HUDEP-2 (cell line): ENCODE measurements at regions not wholly inside any gene's neighbourhood (a gene's known extent, or its start where the extent isn't known, plus 50 kb on each side); places are given as distances from the start of the nearest gene placed in this dataset.
"Not testable (repeated sequence)": the region's sequence is repeated elsewhere in the genome, so short reads cannot be mapped to it uniquely, and the experiment has no call there.

Experiments
- DNase-seq, 76 experiments: peaks; one replicate each; lab custom pipeline; 2025; ENCODE audit not compliant: unreplicated experiment in 76 of 76; lab: John Stamatoyannopoulos, UW

GRCh38 chr4:72887152-72887551 lies 182.4 kb downstream of the COX18 start:
- no peak for DNase-seq

- no peak for DNase-seq
Measured at GRCh38 chr4:72886602-72887001, 182.9 kb downstream of the COX18 start.

GRCh38 chr4:72884225-72884624 lies 185.3 kb downstream of the COX18 start:
- not testable (repeated sequence) for DNase-seq

- DNase-seq = no peak
Measured at GRCh38 chr4:72876946-72877345, 192.6 kb downstream of the COX18 start.

GRCh38 chr4:72875545-72875944 lies 194.0 kb downstream of the COX18 start:
- DNase-seq = no peak

GRCh38 chr4:72875138-72875537 lies 194.4 kb downstream of the COX18 start:
- DNase-seq = no peak

GRCh38 chr4:72864898-72865297 lies 204.6 kb downstream of the COX18 start:
- DNase-seq = no peak

GRCh38 chr4:72864277-72864676 lies 205.2 kb downstream of the COX18 start:
- DNase-seq = not testable (repeated sequence)

GRCh38 chr4:72860766-72861165 lies 208.8 kb downstream of the COX18 start:
- DNase-seq = no peak

- no peak for DNase-seq
Measured at GRCh38 chr4:72858328-72858727, 211.2 kb downstream of the COX18 start.

- DNase-seq = no peak
Measured at GRCh38 chr4:72857787-72858186, 211.7 kb downstream of the COX18 start.

GRCh38 chr4:72857216-72857615 lies 212.3 kb downstream of the COX18 start:
- no peak for DNase-seq

- peak in 8 of 76 experiments; percentile 1 to 30 (median 6) for DNase-seq
Measured at GRCh38 chr4:72846280-72847111, 223.0 kb downstream of the COX18 start.

- no peak for DNase-seq
Measured at GRCh38 chr4:72843466-72843865, 226.1 kb downstream of the COX18 start.

GRCh38 chr4:72842323-72842722 lies 227.2 kb downstream of the COX18 start:
- no peak for DNase-seq

GRCh38 chr4:72840166-72840565 lies 229.3 kb downstream of the COX18 start:
- DNase-seq = not testable (repeated sequence)

GRCh38 chr4:72828864-72829263 lies 240.7 kb downstream of the COX18 start:
- no peak for DNase-seq

- no peak for DNase-seq
Measured at GRCh38 chr4:72827968-72828367, 241.5 kb downstream of the COX18 start.

- DNase-seq = no peak
Measured at GRCh38 chr4:72820107-72820506, 249.4 kb downstream of the COX18 start.

- DNase-seq = no peak
Measured at GRCh38 chr4:72817012-72817411, 248.0 kb upstream of the ADAMTS3 start.

- DNase-seq = no peak
Measured at GRCh38 chr4:72814241-72814640, 245.2 kb upstream of the ADAMTS3 start.

- DNase-seq = no peak
Measured at GRCh38 chr4:72809208-72809607, 240.2 kb upstream of the ADAMTS3 start.

GRCh38 chr4:72805284-72805683 lies 236.3 kb upstream of the ADAMTS3 start:
- DNase-seq = no peak
